ENCODE measurements at regions not wholly inside any gene's neighbourhood (a gene's known extent, or its start where the extent isn't known, plus 50 kb on each side); places are given as distances from the start of the nearest gene placed in this dataset.

GRCh38 chr9:111149018-111149759 lies 110.9 kb upstream of the LPAR1 start:
- ATAC-seq (no peak), DNase-seq (ENCODE audit: low spot score) (no peak)

DNA sequence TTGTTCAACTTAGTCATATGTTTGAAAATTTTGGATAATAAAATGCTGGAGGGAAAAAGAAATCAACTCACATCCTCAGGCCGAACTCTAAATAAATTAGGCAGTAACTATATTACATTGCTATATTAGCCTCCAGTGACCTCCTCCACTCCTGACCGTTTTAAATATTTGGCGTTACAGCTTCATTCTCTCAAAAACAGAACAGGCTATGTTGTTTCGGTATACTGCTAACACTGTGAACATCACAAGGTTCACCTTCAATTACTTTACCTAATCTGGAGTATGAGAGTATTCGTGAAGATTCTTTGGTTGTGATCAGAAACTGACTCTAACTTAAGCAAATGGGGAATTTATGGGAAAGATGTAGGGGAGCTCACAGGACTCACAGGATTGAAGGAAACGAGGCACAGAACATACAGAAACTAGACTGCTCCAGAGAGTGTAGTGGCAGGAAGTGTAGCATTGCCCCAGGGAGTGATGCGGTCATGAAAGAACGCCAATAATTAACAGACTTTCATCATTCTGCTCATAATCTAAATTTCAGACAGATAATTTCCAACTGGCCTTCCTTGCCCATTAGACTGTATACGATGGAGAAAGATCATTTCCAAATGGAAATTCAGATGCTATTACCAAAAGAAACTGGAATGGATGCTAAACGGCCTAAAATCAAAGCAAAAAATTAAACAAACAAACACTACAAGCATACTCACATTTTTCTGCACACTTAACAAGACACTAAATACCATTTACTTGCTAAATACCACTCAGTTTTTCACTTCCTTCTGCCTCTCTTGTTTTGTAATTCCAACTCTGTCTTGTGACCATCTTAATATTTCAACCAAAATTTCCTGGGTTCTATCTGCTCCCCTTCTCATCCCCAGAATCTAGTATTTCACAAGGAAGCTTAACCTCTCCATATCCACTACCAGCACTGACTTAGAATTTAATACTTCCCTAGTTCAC lies 110.1 kb upstream of the LPAR1 start:
- no peak for DNase-seq (ENCODE audit: low spot score)
- ATAC-seq, result no peak

DNA sequence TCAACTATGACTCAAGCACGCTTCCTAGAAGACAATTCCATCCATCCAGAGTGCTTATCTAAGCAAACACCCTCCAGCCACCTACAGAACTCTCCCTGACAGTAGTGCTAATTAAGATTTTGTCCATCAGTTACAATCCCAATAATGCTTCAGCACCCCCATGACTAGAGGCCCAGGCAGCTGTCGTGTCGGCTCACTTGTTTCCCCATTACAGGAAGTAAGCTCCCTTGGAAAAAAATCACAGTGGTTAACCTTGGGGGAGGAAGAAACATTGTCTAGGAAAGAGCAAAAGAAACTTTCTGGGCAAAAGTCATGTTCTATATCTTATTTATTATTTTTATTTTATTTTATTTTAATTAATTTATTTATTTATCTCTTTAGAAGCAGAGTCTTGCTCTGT lies 108.8 kb upstream of the LPAR1 start:
- ATAC-seq (no peak), DNase-seq (ENCODE audit: low spot score) (no peak)

DNA sequence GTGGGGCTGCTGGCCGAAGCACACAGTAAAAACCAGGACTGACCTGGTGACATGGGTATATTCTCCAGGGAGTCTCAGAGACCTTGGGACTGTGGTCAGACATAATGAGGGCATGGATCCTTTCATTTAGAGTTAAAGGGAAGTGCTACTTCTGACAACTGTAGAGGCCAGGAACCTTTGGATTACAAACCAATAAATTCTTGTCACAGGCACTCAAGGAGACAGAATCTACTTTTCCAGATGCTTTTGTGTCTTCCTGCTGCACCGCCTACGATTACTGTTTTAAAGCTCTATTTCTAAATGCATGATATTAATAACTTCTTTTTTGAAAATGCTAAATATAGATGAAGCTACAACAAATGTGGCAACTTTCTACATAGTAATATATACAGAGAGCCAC lies 106.5 kb upstream of the LPAR1 start:
- ATAC-seq (no peak), DNase-seq (ENCODE audit: low spot score) (no peak)

GRCh38 chr9:111136180-111136579 lies 97.9 kb upstream of the LPAR1 start:
- ATAC-seq, result no peak
- no peak for DNase-seq (ENCODE audit: low spot score)

- ATAC-seq (peak; percentile 32), DNase-seq (ENCODE audit: low spot score) (no peak)
Measured at GRCh38 chr9:111131211-111131610, 92.9 kb upstream of the LPAR1 start.

- ATAC-seq, result no peak
- no peak for DNase-seq (ENCODE audit: low spot score)
Measured at GRCh38 chr9:111120526-111120925, 82.3 kb upstream of the LPAR1 start.

GRCh38 chr9:111118256-111118948 lies 80.1 kb upstream of the LPAR1 start:
- no peak for ATAC-seq
- no peak for DNase-seq (ENCODE audit: low spot score)

DNA sequence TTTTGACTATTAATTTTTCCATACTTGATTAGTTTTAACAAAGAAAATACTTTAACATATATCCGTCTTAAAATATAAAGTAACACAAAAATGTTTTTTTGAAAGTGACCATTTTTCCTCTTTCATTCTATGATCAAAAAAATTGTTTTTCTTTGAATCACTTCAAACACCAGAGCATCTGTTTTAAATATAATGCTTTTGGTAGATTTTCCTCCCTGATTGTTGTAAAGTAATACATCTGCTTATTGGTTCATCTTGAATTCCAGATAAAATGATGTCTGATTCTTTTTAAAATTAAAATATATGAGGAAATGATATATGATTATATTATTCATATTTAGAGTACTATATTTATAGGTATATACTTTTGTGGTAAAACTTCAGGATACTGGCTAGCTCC lies 76.2 kb upstream of the LPAR1 start:
- DNase-seq (ENCODE audit: low spot score) (no peak), ATAC-seq (no peak)

GRCh38 chr9:111113712-111114111 lies 75.4 kb upstream of the LPAR1 start:
- DNase-seq (ENCODE audit: low spot score), result no peak
- no peak for ATAC-seq

- no peak for ATAC-seq
Measured at GRCh38 chr9:111110805-111111204, 72.5 kb upstream of the LPAR1 start.

GRCh38 chr9:111108946-111109345 lies 70.7 kb upstream of the LPAR1 start:
- DNase-seq (ENCODE audit: low spot score) (no peak), ATAC-seq (no peak)

More at GRCh38 chr9:111110805-111111204, 72.5 kb upstream of the LPAR1 start:
- no peak for DNase-seq (ENCODE audit: low spot score)

- DNase-seq (ENCODE audit: low spot score) (no peak), ATAC-seq (no peak)
Measured at GRCh38 chr9:111107141-111107540, 68.9 kb upstream of the LPAR1 start.

GRCh38 chr9:111106202-111106601 lies 67.9 kb upstream of the LPAR1 start:
- DNase-seq (ENCODE audit: low spot score) (no peak), ATAC-seq (no peak)

DNA sequence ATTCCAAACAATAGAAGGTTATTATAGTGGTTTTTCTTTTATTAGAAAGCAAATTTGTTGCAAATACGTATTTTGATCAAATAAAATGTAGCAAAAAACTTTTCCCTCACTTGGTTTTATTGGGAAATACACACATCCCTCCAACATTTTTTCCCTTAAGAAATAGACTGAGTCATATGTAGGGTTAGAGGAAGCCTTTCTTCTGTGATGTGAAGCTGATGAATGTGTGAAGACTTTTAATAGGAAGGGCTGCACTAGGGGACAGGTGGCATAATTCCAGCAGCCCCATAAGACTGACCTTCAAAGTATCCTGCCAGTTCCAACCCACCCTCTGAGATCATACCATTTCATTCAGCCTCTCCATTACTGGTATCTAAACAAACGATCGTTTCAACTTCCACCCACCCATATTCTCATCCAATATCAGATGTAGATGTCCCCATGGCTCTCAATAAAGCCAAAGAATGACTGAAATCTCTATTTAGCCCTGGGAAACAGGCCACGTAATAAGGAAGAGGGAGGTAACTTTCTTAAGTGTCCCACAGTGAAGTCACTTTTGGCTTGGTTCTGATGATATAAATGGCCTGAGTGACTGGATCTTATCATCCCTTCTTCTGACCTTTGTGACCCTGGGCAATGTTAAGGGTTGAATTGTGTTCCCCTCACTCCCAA lies 64.7 kb upstream of the LPAR1 start:
- no peak for ATAC-seq

DNA sequence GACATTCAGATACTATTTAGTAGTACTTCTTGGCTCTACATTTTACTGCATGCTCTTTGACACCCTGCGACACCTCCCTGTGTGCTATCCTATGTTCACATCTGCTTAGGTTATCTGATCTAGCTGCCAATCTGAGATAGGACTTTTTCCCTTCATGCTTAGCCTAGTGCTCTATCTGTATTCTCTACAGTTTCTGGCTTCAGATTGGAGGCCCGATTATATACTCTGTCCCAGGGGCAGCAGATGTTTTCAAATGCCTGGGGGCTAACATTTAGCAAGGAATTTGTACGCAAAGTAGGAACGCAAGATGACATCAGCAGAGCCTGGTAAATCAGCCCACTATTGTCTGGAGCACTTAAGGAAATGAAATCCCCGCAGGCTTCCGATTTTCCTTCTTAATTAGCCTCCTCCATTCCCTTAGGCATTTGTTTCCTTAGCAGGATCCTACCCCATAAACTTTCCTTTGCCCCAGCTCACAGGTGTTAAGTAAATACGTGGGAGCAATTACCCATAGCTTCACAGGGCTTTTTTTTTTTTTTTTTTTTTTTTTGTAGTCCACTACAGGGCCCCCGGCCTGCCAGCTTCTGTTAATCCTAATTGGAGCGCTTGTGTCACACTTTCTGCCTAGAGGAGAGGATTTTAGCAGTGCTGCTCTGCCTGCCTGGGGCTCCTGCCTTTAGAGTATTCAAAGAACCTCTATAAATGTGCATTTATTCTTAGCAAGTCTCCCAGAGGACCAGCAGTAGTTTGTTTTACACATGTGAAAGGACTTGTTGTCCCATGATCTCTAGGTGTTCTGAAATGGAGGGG lies 61.1 kb upstream of the LPAR1 start:
- DNase-seq (ENCODE audit: low spot score) (no peak), ATAC-seq (no peak)

More for the DNA sequence above, 64.7 kb upstream of the LPAR1 start:
- DNase-seq (ENCODE audit: low spot score), result no peak

DNA sequence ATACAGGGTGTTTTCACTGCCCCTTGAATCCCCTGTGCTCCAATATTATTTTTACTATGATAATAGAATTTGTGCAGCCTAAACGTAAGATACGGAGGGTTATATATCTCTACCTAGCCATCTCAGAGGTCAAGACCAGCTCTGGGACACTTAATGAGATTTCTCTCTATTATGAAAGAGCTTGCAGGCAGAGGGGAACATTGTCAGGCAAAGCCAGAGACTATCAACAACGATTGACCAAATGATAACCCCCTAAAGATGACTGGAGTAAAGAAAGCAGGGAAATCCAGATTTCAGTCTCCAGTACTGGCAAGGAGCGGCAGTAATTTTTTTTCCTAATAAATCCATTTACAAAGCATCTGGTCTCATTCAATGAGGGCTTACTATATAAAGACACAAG lies 59.8 kb upstream of the LPAR1 start:
- DNase-seq (ENCODE audit: low spot score) (no peak), ATAC-seq (no peak)

GRCh38 chr9:111096051-111096450 lies 57.8 kb upstream of the LPAR1 start:
- DNase-seq (ENCODE audit: low spot score) (no peak), ATAC-seq (no peak)

GRCh38 chr9:111095441-111095840 lies 57.2 kb upstream of the LPAR1 start:
- ATAC-seq (no peak), DNase-seq (ENCODE audit: low spot score) (no peak)

GRCh38 chr9:111094958-111095357 lies 56.7 kb upstream of the LPAR1 start:
- ATAC-seq, result no peak
- DNase-seq (ENCODE audit: low spot score), result no peak

Measured in left lobe of liver (tissue), 2 donors.